ENCODE measurements at regions not wholly inside any gene's neighbourhood (a gene's known extent, or its start where the extent isn't known, plus 50 kb on each side); places are given as distances from the start of the nearest gene placed in this dataset.

GRCh38 chr6:134740473-134741199, 209.3 kb downstream of the ALDH8A1 start:
- TF ChIP-seq CTCF (IDR thresholded peaks at IDR 0.05) = no peak
- no peak for TF ChIP-seq POLR2AphosphoS5 (IDR thresholded peaks at IDR 0.05)
- TF ChIP-seq POLR2A (IDR thresholded peaks at IDR 0.05) = no peak

All from suprapubic skin (tissue), 4 donors.